HEK293T (cell line): ENCODE measurements at regions not wholly inside any gene's neighbourhood (a gene's known extent, or its start where the extent isn't known, plus 50 kb on each side); places are given as distances from the start of the nearest gene placed in this dataset.

Experiments used
- BHLHE40 ChIP-seq: fragments of 450-650 bp; IDR thresholded peaks from 2 replicates; pipeline ENCODE4 v1.6.1; 2016; ENCODE audit warnings: mild to moderate bottlenecking, moderate library complexity, borderline replicate concordance
- ELF4 ChIP-seq: fragments of 450-650 bp; IDR thresholded peaks from 2 replicates; pipeline ENCODE4 v1.6.1; 2017; ENCODE audit warnings: antibody characterized with exemption
- FOXK2 ChIP-seq: fragments of 450-650 bp; IDR thresholded peaks from 2 replicates; pipeline ENCODE4 v1.6.1; 2016; ENCODE audit warnings: mild to moderate bottlenecking
- TF ChIP-seq, protein P1 (sequence below): fragments of 450-650 bp; IDR thresholded peaks from 2 replicates; pipeline ENCODE4 v1.6.1; 2016

DNA sequence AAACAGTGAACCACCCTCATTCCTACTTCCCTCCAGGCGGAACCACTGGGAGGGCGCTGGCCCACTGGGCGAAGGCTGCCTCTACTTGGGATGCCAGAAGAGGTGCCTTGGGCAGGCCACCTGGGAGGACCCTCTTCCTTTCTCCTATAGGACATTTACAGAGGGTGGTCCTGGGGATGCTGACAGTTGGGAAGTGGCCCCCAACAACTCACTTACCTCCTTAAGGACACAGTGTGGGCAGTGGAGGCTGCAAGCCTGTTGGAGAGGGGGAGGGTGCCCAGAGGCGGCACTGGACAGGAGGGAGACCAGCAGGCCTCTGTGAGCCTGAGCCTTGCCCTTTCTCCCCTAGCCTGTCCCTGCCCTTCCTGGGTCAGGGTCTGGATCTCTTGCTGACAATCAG is 346.4 kb upstream of the HS6ST1 start:
- TF ChIP-seq, protein P1, sequence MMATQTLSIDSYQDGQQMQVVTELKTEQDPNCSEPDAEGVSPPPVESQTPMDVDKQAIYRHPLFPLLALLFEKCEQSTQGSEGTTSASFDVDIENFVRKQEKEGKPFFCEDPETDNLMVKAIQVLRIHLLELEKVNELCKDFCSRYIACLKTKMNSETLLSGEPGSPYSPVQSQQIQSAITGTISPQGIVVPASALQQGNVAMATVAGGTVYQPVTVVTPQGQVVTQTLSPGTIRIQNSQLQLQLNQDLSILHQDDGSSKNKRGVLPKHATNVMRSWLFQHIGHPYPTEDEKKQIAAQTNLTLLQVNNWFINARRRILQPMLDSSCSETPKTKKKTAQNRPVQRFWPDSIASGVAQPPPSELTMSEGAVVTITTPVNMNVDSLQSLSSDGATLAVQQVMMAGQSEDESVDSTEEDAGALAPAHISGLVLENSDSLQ, result no peak
- TF ChIP-seq ELF4, result no peak
- no peak for TF ChIP-seq FOXK2
- no peak for TF ChIP-seq BHLHE40
